A673 (cell line): ENCODE measurements at regions not wholly inside any gene's neighbourhood (a gene's known extent, or its start where the extent isn't known, plus 50 kb on each side); places are given as distances from the start of the nearest gene placed in this dataset.

Source experiments
- BruUV-seq: library from RNA; stranded (reverse); fragments of 400-500 nt; replicated peaks from 2 replicates; lab custom pipeline; 2021; lab: Mats Ljungman, UMichigan
- CTCF ChIA-PET: fragments of 300-600 bp; sonication (Branson Sonifier 250); formaldehyde crosslinking; loops from one replicate; lab custom pipeline; 2022; ENCODE audit warnings: antibody characterized with exemption; lab: Charles Lee
- POLR2A ChIA-PET: fragments of 300-600 bp; sonication (Branson Sonifier 250); formaldehyde crosslinking; loops from one replicate; lab custom pipeline; 2022; ENCODE audit warnings: antibody characterized with exemption; ENCODE audit not compliant: low non-redundant PET; lab: Charles Lee
- DNase-seq: peaks from one replicate; pipeline ENCODE4 v3.0.0-alpha.2; 2015; ENCODE audit warnings: low spot score
- H3K27ac ChIP-seq: fragments of 200-600 bp; sonication (generic); 2 replicates; pipeline ENCODE4 v1.5.1; 2016; ENCODE audit warnings: mixed run types, low read depth, mild to moderate bottlenecking, mixed read lengths, antibody characterized with exemption, low read length; ENCODE audit not compliant: poor library complexity, severe bottlenecking
- H3K27me3 ChIP-seq: fragments of 200-600 bp; sonication (generic); replicated peaks from 2 replicates; pipeline ENCODE4 v1.6.1; 2017; ENCODE audit warnings: mixed run types, low read depth, mild to moderate bottlenecking, mixed read lengths, antibody characterized with exemption, low read length; ENCODE audit not compliant: insufficient read depth, poor library complexity
- H3K36me3 ChIP-seq: fragments of 200-600 bp; sonication (generic); 2 replicates; pipeline ENCODE4 v1.6.1; 2016; ENCODE audit warnings: mixed run types, mild to moderate bottlenecking, mixed read lengths, antibody characterized with exemption, low read length; ENCODE audit not compliant: insufficient read depth, poor library complexity, severe bottlenecking
- H3K4me1 ChIP-seq: fragments of 200-600 bp; sonication (generic); 2 replicates; pipeline ENCODE4 v1.6.1; 2017; ENCODE audit warnings: mixed run types, mild to moderate bottlenecking, mixed read lengths, antibody characterized with exemption, low read length; ENCODE audit not compliant: insufficient read depth, poor library complexity, severe bottlenecking
- H3K4me3 ChIP-seq: fragments of 200-600 bp; sonication (generic); 2 replicates; pipeline ENCODE4 v1.5.1; 2016; ENCODE audit warnings: low read depth, mixed run types, mild to moderate bottlenecking, mixed read lengths, low read length; ENCODE audit not compliant: poor library complexity, severe bottlenecking
- H3K9me3 ChIP-seq: fragments of 200-600 bp; sonication (generic); 2 replicates; pipeline ENCODE4 v1.6.1; 2016; ENCODE audit warnings: mixed run types, low read depth, mild to moderate bottlenecking, mixed read lengths, antibody characterized with exemption, low read length; ENCODE audit not compliant: poor library complexity, severe bottlenecking
- EZH2 ChIP-seq: fragments of 200-600 bp; sonication (generic); IDR thresholded peaks from 2 replicates; pipeline ENCODE4 v1.6.1; 2017; ENCODE audit warnings: borderline replicate concordance, low read depth, mild to moderate bottlenecking, mixed read lengths, antibody characterized with exemption, low read length; ENCODE audit not compliant: poor library complexity, severe bottlenecking
- intact Hi-C: fragments of 100-400 bp; cut with micrococcal nuclease; formaldehyde crosslinking; loops from one replicate; pipeline ENCODE4 v1.10.0; 2022; ENCODE audit not compliant: unreplicated experiment
- TF ChIP-seq, protein P1 (sequence below): fragments of 300-800, 200-600 bp; sonication (generic); conservative IDR thresholded peaks from 2 replicates; pipeline ENCODE4 v1.5.1; 2017; ENCODE audit warnings: low read depth, mild to moderate bottlenecking, antibody characterized with exemption, low read length, moderate library complexity, mixed read lengths

- ChIA-PET CTCF (no interaction called here), POLR2A (no interaction called here)
- TF ChIP-seq, protein P1, sequence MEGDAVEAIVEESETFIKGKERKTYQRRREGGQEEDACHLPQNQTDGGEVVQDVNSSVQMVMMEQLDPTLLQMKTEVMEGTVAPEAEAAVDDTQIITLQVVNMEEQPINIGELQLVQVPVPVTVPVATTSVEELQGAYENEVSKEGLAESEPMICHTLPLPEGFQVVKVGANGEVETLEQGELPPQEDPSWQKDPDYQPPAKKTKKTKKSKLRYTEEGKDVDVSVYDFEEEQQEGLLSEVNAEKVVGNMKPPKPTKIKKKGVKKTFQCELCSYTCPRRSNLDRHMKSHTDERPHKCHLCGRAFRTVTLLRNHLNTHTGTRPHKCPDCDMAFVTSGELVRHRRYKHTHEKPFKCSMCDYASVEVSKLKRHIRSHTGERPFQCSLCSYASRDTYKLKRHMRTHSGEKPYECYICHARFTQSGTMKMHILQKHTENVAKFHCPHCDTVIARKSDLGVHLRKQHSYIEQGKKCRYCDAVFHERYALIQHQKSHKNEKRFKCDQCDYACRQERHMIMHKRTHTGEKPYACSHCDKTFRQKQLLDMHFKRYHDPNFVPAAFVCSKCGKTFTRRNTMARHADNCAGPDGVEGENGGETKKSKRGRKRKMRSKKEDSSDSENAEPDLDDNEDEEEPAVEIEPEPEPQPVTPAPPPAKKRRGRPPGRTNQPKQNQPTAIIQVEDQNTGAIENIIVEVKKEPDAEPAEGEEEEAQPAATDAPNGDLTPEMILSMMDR, result no peak
- Histone ChIP-seq H3K36me3 (no peaks in the 10 kb centered on the region), H3K4me1 (no peaks in the 10 kb centered on the region), H3K27ac (no peak overlapping the region), H3K9me3 (no peaks in the 10 kb centered on the region), H3K4me3 (no peak overlapping the region), H3K27me3 (no peaks in the 10 kb centered on the region)
- no TSS peak for BruUV-seq
- intact Hi-C loops, result no loop called here
- no peak for DNase-seq
Observed at GRCh38 chr10:2962194-2962593, 105.2 kb upstream of the PFKP start.

DNA sequence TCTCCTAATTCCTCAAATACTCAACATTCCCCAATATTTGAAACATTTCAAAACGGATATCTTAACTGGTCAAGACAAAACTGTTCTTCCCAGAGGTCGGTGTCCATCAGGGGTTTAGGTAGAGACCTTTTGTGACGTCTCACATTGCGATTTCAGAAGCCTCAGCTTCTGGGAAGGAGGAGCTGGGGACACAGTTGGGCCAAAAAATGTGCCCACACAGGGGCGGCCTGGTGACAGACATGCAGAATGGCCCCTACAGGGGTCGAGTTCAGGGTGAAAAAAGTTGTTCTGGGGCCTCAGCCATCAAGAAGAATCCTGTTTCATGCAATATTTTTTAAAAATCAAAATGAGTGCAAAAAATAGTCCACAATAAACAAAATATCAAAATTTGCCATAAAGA is 108.7 kb upstream of the PFKP start:
- Histone ChIP-seq H3K4me3 (no peak overlapping the region), H3K4me1 (no peaks in the 10 kb centered on the region), H3K27me3 (no peaks in the 10 kb centered on the region), H3K9me3 (no peaks in the 10 kb centered on the region), H3K36me3 (no peaks in the 10 kb centered on the region), H3K27ac (no peak overlapping the region)
- POLR2A ChIA-PET, result interaction anchor here (0.7 kb wide), 1 partner anchor 138 kb away, joined by 4 read pairs; no protein-coding TSS in a partner anchor
- no TSS peak for BruUV-seq
- CTCF ChIA-PET, result no interaction called here
- no peak for TF ChIP-seq EZH2
- TF ChIP-seq, protein P1, result no peak
- no peak for DNase-seq
- intact Hi-C loops, result no loop called here

GRCh38 chr10:2957785-2958184 is 109.6 kb upstream of the PFKP start:
- no peaks in the 10 kb centered on the region for H3K4me1 ChIP-seq
- H3K9me3 ChIP-seq, result no peaks in the 10 kb centered on the region
- H3K27ac ChIP-seq, result no peak overlapping the region
- no peak overlapping the region for H3K4me3 ChIP-seq
- intact Hi-C loops, result no loop called here
- no peak for TF ChIP-seq EZH2
- TF ChIP-seq, protein P1, result no peak
- ChIA-PET POLR2A (interaction anchor here (0.7 kb wide), 1 partner anchor 139 kb away, joined by 4 read pairs; no protein-coding TSS in a partner anchor), CTCF (no interaction called here)
- no peaks in the 10 kb centered on the region for H3K27me3 ChIP-seq
- DNase-seq, result no peak
- no TSS peak for BruUV-seq
- H3K36me3 ChIP-seq, result no peaks in the 10 kb centered on the region
